Stimulated activated CD8-positive, alpha-beta memory T cell treated with anti-CD3 and anti-CD28 coated beads, Interleukin-15, amount 100 ng/mL, for 48 hours (primary cell): ENCODE measurements at regions not wholly inside any gene's neighbourhood (a gene's known extent, or its start where the extent isn't known, plus 50 kb on each side); places are given as distances from the start of the nearest gene placed in this dataset.

Source experiments
- DNase-seq, 2 donors: peaks; one replicate each; pipeline ENCODE4 v3.0.0-alpha.2; 2020; ENCODE audit warnings: low read depth in 2 of 2

DNA sequence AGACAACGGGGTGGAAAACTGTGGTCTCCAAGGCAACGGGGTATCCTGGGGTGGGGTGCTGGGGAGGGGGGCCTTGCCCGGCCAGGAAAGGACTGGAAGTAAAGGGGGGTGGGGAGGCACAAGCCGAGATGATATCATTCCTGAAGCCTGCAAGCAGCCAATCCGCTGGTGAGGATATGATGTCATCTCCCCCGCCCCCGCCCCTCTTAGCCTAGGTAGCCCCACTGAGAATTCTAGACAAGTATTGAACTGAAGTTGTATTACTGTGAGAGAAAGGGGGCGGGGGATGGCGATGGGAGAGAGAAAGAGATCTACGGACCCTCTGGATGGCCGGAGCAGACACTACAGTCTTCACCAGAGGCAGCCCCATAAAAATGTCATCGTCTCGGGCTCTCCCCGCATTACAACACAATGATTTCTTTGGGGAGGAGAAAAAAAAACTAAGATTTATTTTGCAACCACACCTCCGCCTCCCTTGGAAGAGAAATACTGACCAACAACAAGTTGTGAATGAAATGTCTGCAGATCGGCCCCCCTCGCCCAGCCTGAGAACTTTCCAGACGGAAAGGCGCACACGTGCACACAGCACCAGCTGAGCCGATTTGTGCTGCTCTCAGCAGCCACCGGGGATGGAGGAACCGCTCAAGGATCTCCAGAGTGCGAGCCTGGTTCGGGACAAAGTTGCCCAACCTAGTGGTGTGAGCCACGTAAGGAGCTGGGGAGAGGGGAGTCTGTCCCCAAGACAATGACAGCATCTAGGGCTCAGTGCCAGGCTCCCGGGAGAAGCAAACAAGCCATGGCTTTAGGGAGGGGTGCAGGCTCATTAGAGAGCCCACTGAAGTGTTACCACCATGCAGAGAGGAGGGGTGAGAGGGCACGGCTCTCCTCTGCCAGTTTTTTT, 222.1 kb downstream of the SOX9 start:
- DNase-seq: no peak

DNA sequence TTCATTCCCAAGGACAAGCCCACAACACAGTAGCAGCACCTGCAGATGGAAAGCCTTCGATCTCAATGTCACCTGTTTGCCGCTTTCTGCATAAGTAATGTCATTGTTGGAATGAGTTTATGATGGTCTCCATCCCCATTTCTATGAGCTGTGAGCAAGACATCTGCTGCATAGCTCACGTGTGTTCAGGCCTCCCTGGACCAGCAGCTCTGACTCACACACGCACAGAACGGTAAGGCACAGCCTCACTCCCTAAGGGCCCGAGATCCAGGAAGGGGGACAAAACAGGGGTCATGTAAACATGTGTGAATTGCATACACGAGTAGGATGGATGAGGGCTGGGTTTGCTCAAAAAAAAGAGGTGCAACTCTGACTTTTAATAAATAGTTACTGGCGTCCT, 223.1 kb downstream of the SOX9 start:
- DNase-seq: no peak

DNA sequence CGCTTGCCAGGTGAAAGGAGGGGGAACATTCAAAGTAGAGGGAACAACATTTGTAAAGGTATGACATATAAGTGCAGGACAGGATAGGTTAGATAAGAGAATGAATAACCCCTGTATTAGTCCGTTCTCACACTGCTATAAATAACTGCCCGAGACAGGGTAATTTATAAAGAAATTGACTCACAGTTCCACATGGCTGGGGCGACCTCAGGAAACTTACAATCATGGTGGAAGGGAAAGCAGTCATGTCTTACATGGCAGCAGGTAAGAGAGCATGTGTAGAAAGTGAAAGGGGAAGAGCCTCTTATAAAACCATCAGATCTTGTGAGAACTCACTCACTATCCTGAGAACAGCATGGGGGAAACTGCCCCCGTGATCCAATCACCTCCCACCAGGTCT, 223.8 kb downstream of the SOX9 start:
- no peak for DNase-seq

- no peak for DNase-seq
Observed at GRCh38 chr17:72345088-72345487, 224.3 kb downstream of the SOX9 start.

GRCh38 chr17:72345536-72345935, 224.7 kb downstream of the SOX9 start:
- DNase-seq: no peak

- DNase-seq: no peak
Observed at GRCh38 chr17:72346306-72346705, 225.5 kb downstream of the SOX9 start.

DNA sequence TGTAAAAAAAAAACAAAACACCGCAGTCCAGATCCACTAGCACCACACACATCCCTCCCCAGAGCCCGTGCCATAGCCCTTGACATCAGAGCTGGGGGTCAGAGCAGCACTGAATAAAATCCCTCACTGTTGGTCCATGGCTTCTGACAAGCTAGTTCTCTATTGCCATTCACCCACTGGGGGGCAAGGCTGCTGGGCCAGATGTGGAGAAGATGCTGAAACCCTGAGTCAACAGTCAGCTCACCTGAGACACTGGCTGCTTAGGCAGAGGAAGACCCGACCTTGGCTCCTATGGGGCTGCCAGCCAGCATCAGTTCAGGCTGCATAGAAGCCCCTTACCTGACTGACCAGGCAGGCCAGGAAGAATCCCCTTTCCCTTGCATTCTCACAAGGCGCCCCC, 228.2 kb downstream of the SOX9 start:
- no peak for DNase-seq

DNA sequence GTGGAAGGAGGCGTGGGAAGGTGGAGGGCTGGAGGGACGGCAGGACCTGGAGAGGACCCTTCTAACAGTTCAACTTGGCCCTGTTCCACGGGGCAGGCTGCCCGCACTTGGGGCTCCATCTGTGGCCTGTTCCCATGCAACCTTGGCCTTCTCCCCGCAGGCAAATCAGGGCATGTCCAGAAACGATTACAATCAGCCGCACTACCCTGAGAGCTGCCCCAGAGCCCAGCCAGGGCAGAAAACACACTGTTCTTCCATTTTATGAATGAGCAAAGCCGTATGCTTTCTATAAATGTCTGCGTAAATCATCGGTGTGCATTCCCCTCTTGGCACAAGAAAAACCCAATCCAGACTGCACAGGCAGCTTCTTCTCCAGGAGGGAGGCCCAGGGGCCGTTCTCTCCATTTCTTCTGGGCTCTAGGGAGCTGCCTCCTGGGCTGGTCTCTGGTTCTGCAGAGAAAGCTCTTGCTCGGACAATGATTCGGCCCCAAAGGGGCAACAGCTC, 228.7 kb downstream of the SOX9 start:
- DNase-seq: no peak

DNA sequence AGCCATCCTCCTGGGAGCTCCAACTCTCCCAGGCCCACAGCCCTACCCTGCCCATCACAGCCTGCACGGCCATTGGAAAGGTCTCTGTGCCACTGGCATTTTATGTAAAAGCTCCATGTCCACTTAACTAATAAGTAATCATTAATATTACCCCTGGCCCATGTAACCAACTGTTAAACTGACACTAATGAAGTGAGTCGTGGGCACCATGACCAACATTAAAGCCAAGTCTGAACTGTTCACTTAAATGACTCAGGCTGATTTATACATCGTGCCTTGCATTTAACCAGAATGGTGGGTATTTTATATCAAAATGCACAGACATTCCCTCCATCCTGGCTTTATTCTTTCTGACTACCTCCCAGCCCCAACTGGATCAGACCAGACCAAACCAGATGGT, 229.3 kb downstream of the SOX9 start:
- DNase-seq: no peak

- DNase-seq: no peak
Observed at GRCh38 chr17:72351365-72351764, 230.5 kb downstream of the SOX9 start.

DNA sequence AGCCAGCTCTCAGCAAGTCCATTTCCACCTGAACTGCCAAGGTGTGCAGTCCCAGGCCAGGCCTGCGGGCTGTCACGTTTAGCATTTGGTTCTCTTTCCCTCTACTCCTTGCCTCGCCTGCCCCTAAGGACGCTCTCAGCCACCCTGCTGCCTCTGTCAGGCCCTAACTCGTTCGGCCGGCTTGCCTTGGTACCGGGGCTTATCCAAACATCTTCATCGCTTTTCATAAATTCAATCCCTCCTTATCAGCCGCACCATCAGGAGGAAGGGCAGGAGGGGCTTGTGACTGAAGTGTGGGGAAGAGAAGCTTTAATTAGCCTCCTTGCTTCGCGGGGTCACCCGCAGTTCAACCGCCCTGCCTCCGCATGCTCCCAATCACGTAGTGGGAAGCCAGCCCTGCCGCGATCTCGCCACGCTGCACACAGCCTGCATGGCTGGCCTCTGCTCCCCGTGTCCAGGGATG, 231.1 kb downstream of the SOX9 start:
- DNase-seq: no peak

GRCh38 chr17:72353502-72353901, 232.7 kb downstream of the SOX9 start:
- no peak for DNase-seq

DNA sequence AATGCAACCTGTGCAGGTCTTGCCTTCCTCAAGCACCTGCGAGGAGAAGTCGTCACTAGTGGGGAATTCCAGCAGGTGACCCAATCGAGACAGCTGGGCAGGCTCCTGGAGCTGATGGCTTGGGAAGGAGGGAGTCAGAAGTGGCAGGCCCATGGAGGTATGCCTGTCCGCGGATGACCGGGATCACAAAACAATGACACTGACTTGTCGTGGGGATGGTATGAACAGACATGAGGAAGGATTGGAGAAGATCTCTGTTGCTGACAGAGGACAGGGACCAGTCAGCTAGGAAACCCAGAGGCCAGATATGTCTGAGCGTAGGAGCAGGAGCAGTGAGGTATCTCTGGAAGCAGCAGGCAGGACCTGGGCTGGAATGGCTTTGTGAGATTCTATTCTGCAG, 233.3 kb downstream of the SOX9 start:
- DNase-seq: no peak

DNA sequence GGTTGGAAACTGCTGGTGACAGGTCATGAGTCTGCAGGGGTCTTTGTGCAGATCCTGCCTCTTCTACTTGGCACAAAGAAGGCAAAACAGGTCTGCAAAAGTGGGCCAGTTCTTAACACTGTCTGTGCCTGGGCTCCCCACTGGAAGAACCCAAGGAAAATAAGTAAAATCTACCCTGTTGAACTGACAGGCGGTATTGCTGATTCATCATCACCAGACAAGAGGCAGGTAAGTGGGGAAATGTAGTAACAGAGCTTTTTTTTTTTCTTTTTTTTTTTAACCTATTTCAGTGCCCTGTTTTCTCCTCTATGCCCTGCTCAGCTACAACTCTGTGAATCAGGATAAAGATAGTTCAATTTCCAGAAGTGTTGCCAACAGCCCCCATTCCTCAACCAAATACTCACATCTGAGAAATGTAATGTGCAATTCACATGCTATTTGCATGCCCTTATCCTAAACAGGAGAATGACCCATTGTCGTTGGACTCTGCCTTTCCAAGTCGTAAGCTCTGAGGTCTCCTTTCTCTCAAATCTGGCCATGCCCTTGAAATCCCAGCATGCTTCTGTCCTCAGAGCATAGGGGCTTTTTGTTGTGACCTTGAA, 237.0 kb downstream of the SOX9 start:
- no peak for DNase-seq

DNA sequence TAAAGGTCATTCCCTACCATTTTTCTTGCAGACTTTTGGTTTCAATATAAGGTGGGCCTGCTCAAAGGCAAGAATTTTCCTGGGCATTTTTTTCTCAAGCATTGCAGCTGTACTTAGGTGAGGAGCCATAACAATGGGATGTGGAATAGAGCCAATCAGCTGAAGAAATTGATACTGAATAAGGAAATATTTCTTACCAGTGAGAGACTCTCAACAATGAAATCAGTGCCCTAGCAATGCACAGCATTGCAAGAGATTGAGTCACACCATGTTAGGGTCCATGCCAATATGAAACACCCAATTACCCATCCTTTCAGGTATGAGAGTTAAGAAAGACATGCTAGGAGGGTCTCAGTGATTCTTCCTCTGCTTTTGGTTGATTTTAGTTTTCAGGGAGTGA, 237.6 kb downstream of the SOX9 start:
- no peak for DNase-seq

- no peak for DNase-seq
Observed at GRCh38 chr17:72359274-72359673, 238.5 kb downstream of the SOX9 start.

- DNase-seq: no peak
Observed at GRCh38 chr17:72359811-72360210, 239.0 kb downstream of the SOX9 start.

GRCh38 chr17:72360386-72360940, 239.6 kb downstream of the SOX9 start:
- DNase-seq: no peak

DNA sequence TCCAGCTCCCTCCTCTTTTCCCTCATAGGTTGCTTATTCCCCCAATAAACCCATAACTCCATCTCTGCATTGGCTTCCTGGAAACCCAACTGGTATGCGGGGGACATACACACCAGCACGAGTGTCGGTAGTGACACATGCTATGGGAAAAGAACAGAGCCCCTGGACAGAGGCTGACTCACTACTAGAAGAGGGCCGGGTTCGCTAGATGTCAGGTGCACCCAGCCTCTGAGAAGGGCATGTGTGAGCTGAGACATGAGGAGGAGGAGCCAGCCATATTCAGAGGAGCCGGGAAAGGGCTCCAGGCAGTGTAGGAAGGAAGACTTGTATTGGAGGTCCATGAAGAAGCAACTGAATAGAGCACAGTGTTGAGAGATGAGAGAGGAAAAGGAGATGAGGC, 241.1 kb downstream of the SOX9 start:
- no peak for DNase-seq

- DNase-seq: no peak
Observed at GRCh38 chr17:72362376-72363088, 241.7 kb downstream of the SOX9 start.

GRCh38 chr17:72363089-72363610, 242.3 kb downstream of the SOX9 start:
- DNase-seq: no peak

DNA sequence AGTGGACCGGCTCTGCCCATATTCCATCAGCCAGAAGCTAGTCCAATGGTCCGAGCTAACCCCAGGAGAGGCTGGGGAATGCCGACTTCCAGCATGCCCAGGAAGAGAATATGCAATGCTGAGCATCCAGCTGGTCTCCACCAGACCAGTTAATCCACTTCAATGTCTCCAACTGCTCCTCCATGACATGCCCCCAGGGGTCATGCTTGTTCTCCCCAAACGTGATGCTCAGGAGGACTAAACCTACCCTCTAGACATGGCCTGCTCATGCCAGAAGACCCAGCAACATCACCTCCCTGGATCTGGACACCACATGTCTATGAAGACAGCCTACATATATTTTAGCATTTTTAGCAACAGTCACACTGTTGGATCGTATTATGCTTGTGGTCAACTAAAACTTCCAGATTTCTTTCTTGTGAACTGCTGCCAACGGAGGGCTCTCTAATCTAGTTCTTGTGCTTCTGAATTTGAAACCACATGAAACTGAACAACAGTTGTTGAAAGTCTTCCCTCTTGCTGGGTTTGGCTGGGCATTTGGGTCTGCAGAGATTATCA, 245.1 kb downstream of the SOX9 start:
- no peak for DNase-seq
